Mammary epithelial cell (primary cell): ENCODE measurements at regions not wholly inside any gene's neighbourhood (a gene's known extent, or its start where the extent isn't known, plus 50 kb on each side); places are given as distances from the start of the nearest gene placed in this dataset.

Experiments
- CTCF ChIP-seq, 2 donors: IDR thresholded peaks in 1 of 2; conservative IDR thresholded peaks in 1 of 2; 2 replicates each; pipeline ENCODE4 v1.5.1; 2011 to 2012; ENCODE audit warnings: inconsistent platforms in 2 of 2, low read length in 2 of 2, mild to moderate bottlenecking in 2 of 2, control low read depth in 1 of 2, low read depth in 1 of 2; ENCODE audit not compliant: insufficient read depth in 1 of 2; ENCODE audit errors: extremely low read depth in 1 of 2
- EZH2 ChIP-seq: IDR thresholded peaks from 2 replicates; pipeline ENCODE4 v1.6.1; 2012; ENCODE audit warnings: low read length, inconsistent platforms, borderline replicate concordance

- TF ChIP-seq EZH2 (no peak), CTCF (conservative IDR thresholded peaks at IDR 0.05 in 1 of 2, IDR thresholded peaks at IDR 0.05 in 1 of 2; ENCODE audit: extremely low read depth in 1 of 2, insufficient read depth in 1 of 2, low read depth in 1 of 2, low read length in 2 of 2) (no peak)
Measured at GRCh38 chr20:24236201-24236600, 233.2 kb upstream of the SYNDIG1 start.
